ENCODE measurements at regions not wholly inside any gene's neighbourhood (a gene's known extent, or its start where the extent isn't known, plus 50 kb on each side); places are given as distances from the start of the nearest gene placed in this dataset.

GRCh38 chr11:92311616-92312449 is 87.2 kb downstream of the FAT3 start:
- TF ChIP-seq ZFP36 (IDR thresholded peaks at IDR 0.05; ENCODE audit: borderline replicate concordance, partially characterized antibody) (no peak), POLR2AphosphoS2 (conservative IDR thresholded peaks at IDR 0.05; ENCODE audit: low read length) (no peak), POLR2A (IDR thresholded peaks at IDR 0.05; ENCODE audit: low read length) (no peak), GATA3 (IDR thresholded peaks at IDR 0.05; ENCODE audit: borderline replicate concordance) (no peak), CEBPB (IDR thresholded peaks at IDR 0.05) (no peak), EP300 (IDR thresholded peaks at IDR 0.05) (no peak), RARB (CRISPR knock-in tag; IDR thresholded peaks at IDR 0.05) (no peak), JUNB (IDR thresholded peaks at IDR 0.05) (no peak)
- TF ChIP-seq, protein P1, sequence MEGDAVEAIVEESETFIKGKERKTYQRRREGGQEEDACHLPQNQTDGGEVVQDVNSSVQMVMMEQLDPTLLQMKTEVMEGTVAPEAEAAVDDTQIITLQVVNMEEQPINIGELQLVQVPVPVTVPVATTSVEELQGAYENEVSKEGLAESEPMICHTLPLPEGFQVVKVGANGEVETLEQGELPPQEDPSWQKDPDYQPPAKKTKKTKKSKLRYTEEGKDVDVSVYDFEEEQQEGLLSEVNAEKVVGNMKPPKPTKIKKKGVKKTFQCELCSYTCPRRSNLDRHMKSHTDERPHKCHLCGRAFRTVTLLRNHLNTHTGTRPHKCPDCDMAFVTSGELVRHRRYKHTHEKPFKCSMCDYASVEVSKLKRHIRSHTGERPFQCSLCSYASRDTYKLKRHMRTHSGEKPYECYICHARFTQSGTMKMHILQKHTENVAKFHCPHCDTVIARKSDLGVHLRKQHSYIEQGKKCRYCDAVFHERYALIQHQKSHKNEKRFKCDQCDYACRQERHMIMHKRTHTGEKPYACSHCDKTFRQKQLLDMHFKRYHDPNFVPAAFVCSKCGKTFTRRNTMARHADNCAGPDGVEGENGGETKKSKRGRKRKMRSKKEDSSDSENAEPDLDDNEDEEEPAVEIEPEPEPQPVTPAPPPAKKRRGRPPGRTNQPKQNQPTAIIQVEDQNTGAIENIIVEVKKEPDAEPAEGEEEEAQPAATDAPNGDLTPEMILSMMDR (IDR thresholded peaks at IDR 0.05), result no peak
